NCI-H2081 (cell line): ENCODE measurements at regions not wholly inside any gene's neighbourhood (a gene's known extent, or its start where the extent isn't known, plus 50 kb on each side); places are given as distances from the start of the nearest gene placed in this dataset.

Experiments
- DNase-seq, 2 experiments: peaks; one replicate each; lab custom pipeline; 2025; lab: John Stamatoyannopoulos, UW

- no peak for DNase-seq
Measured at GRCh38 chr1:73953586-73953985, 244.4 kb downstream of the LRRIQ3 start.

GRCh38 chr1:73953186-73953585 lies 244.8 kb downstream of the LRRIQ3 start:
- DNase-seq = no peak

- DNase-seq = no peak
Measured at GRCh38 chr1:73948055-73948454, 249.9 kb downstream of the LRRIQ3 start.

GRCh38 chr1:73947009-73947408 lies 251.0 kb downstream of the LRRIQ3 start:
- DNase-seq = no peak

- no peak for DNase-seq
Measured at GRCh38 chr1:73943270-73943669, 254.7 kb downstream of the LRRIQ3 start.

- no peak for DNase-seq
Measured at GRCh38 chr1:73930293-73930692, 267.7 kb downstream of the LRRIQ3 start.

GRCh38 chr1:73914951-73915350 lies 283.0 kb downstream of the LRRIQ3 start:
- DNase-seq = no peak

- DNase-seq = no peak
Measured at GRCh38 chr1:73913025-73913424, 285.0 kb downstream of the LRRIQ3 start.

- no peak for DNase-seq
Measured at GRCh38 chr1:73911849-73912248, 286.1 kb downstream of the LRRIQ3 start.

- no peak for DNase-seq
Measured at GRCh38 chr1:73910466-73910865, 287.5 kb downstream of the LRRIQ3 start.

GRCh38 chr1:73910062-73910461 lies 287.9 kb downstream of the LRRIQ3 start:
- no peak for DNase-seq

GRCh38 chr1:73909043-73909562 lies 288.9 kb downstream of the LRRIQ3 start:
- DNase-seq = peak in 1 of 2 experiments; percentile 10

GRCh38 chr1:73907051-73907450 lies 290.9 kb downstream of the LRRIQ3 start:
- no peak for DNase-seq

GRCh38 chr1:73903092-73903491 lies 294.9 kb downstream of the LRRIQ3 start:
- DNase-seq = no peak

- DNase-seq = peak; percentile 15 to 37
Measured at GRCh38 chr1:73901738-73902137, 296.2 kb downstream of the LRRIQ3 start.

GRCh38 chr1:73899311-73899710 lies 298.7 kb downstream of the LRRIQ3 start:
- no peak for DNase-seq

GRCh38 chr1:73898540-73898939 lies 299.4 kb downstream of the LRRIQ3 start:
- DNase-seq = no peak

- no peak for DNase-seq
Measured at GRCh38 chr1:73887412-73887811, 310.6 kb downstream of the LRRIQ3 start.

- DNase-seq = peak; percentile 41 to 76
Measured at GRCh38 chr1:73886716-73887115, 311.3 kb downstream of the LRRIQ3 start.

- DNase-seq = no peak
Measured at GRCh38 chr1:73874806-73875205, 323.2 kb downstream of the LRRIQ3 start.

- peak in 1 of 2 experiments; percentile 19 for DNase-seq
Measured at GRCh38 chr1:73868810-73869336, 329.1 kb downstream of the LRRIQ3 start.

- peak in 1 of 2 experiments; percentile 27 for DNase-seq
Measured at GRCh38 chr1:73862355-73862754, 335.6 kb downstream of the LRRIQ3 start.

- DNase-seq = no peak
Measured at GRCh38 chr1:73860421-73860950, 337.5 kb downstream of the LRRIQ3 start.

GRCh38 chr1:73859227-73859626 lies 338.7 kb downstream of the LRRIQ3 start:
- DNase-seq = no peak
